MCF 10A (cell line): ENCODE measurements at regions not wholly inside any gene's neighbourhood (a gene's known extent, or its start where the extent isn't known, plus 50 kb on each side); places are given as distances from the start of the nearest gene placed in this dataset.

Experiments used
- BruUV-seq: library from RNA; stranded (reverse); fragments of 400-500 nt; replicated peaks from 2 replicates; lab custom pipeline; 2021; lab: Mats Ljungman, UMichigan
- CTCF ChIA-PET: fragments of 300-600 bp; sonication (Branson Sonifier 250); formaldehyde crosslinking; extraction: SDS; loops from one replicate; lab custom pipeline; 2021; ENCODE audit warnings: antibody characterized with exemption, inconsistent platforms; lab: Yijun Ruan, JAX
- POLR2A ChIA-PET: fragments of 300-600, 350-650 bp; sonication (Branson Sonifier 250); formaldehyde crosslinking; extraction: SDS; loops from one replicate; lab custom pipeline; 2020; ENCODE audit warnings: antibody characterized with exemption, inconsistent platforms; lab: Yijun Ruan, JAX
- DNase-seq: peaks from one replicate; pipeline ENCODE4 v3.0.0-alpha.2; 2018; ENCODE audit not compliant: unreplicated experiment
- H3K27ac Mint-ChIP-seq: one replicate; pipeline ENCODE4 v1.8.0; 2022; ENCODE audit warnings: mild to moderate bottlenecking, low read depth, mixed read lengths; ENCODE audit not compliant: unreplicated experiment
- H3K27me3 Mint-ChIP-seq: one replicate; pipeline ENCODE4 v1.8.0; 2022; ENCODE audit warnings: mixed read lengths; ENCODE audit not compliant: insufficient read depth, unreplicated experiment
- H3K36me3 Mint-ChIP-seq: one replicate; pipeline ENCODE4 v1.8.0; 2022; ENCODE audit warnings: mild to moderate bottlenecking, moderate library complexity, mixed read lengths; ENCODE audit not compliant: insufficient read depth, unreplicated experiment
- H3K4me1 Mint-ChIP-seq: one replicate; pipeline ENCODE4 v1.8.0; 2022; ENCODE audit warnings: mixed read lengths; ENCODE audit not compliant: insufficient read depth, unreplicated experiment
- H3K4me3 Mint-ChIP-seq: one replicate; pipeline ENCODE4 v1.8.0; 2022; ENCODE audit warnings: mild to moderate bottlenecking, moderate library complexity, mixed read lengths; ENCODE audit not compliant: unreplicated experiment
- H3K9me3 Mint-ChIP-seq: one replicate; pipeline ENCODE4 v1.8.0; 2022; ENCODE audit warnings: mixed read lengths; ENCODE audit not compliant: unreplicated experiment
- intact Hi-C: fragments of 100-400 bp; cut with micrococcal nuclease; formaldehyde crosslinking; loops from 2 replicates; pipeline ENCODE4 v1.14.1; 2022
- TF ChIP-seq, protein P1 (sequence below): fragments of 200-600 bp; IDR thresholded peaks from one replicate; pipeline ENCODE4 v1.8.0; 2022; ENCODE audit warnings: antibody characterized with exemption, mild to moderate bottlenecking; ENCODE audit not compliant: unreplicated experiment

DNA sequence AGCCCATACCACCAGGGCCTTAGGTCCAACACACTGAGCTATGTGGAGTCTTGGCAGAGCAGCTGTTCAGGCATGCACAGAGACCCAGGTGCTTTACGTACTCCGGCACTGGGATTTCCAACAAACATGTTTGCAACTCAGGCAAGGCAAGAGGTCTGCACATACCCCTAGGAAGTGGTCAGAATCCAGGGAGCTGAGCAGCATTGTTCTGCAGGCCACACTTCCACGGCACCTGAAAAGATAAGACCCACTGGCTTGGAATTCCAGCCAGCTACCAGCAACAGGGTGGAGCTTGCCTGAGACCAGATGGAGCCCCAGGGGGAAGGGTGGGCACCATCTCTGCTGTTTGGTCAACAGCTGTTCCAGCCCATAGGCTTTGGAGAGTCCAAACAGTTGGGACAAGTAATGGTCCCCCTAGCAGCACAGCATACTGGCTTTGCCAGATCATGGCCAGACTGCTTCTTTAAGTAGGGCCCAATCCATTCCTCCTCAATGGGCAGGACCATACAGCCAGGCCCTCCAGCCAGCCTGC, 51.7 kb upstream of the LRRC8B start:
- TF ChIP-seq, protein P1, sequence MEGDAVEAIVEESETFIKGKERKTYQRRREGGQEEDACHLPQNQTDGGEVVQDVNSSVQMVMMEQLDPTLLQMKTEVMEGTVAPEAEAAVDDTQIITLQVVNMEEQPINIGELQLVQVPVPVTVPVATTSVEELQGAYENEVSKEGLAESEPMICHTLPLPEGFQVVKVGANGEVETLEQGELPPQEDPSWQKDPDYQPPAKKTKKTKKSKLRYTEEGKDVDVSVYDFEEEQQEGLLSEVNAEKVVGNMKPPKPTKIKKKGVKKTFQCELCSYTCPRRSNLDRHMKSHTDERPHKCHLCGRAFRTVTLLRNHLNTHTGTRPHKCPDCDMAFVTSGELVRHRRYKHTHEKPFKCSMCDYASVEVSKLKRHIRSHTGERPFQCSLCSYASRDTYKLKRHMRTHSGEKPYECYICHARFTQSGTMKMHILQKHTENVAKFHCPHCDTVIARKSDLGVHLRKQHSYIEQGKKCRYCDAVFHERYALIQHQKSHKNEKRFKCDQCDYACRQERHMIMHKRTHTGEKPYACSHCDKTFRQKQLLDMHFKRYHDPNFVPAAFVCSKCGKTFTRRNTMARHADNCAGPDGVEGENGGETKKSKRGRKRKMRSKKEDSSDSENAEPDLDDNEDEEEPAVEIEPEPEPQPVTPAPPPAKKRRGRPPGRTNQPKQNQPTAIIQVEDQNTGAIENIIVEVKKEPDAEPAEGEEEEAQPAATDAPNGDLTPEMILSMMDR: no peak
- no TSS peak for BruUV-seq
- no peak for DNase-seq
- CTCF ChIA-PET: interaction anchor here (0.6 kb wide), 2 partner anchors 523 to 537 kb away, joined by 3 read pairs; no protein-coding TSS in a partner anchor
- Mint-ChIP-seq H3K4me1 (no peaks in the 10 kb centered on the region), H3K4me3 (no peak overlapping the region), H3K27ac (no peak overlapping the region), H3K9me3 (peaks cover 7% of the 10 kb centered on the region), H3K36me3 (no peaks in the 10 kb centered on the region), H3K27me3 (peaks cover 18% of the 10 kb centered on the region)
- intact Hi-C loops: no loop called here
- POLR2A ChIA-PET: no interaction called here
